Right lobe of liver (tissue), 4 donors: ENCODE measurements at regions not wholly inside any gene's neighbourhood (a gene's known extent, or its start where the extent isn't known, plus 50 kb on each side); places are given as distances from the start of the nearest gene placed in this dataset.

Experiments used
- POLR2A ChIP-seq: fragments of 450-650 bp; IDR thresholded peaks from one replicate; pipeline ENCODE4 v1.6.1; 2017; ENCODE audit warnings: antibody characterized with exemption, mild to moderate bottlenecking
- TF ChIP-seq, protein P1 (sequence below), 4 donors: fragments of 200-600 bp in 3 of 4; fragments of 450-650 bp in 1 of 4; IDR thresholded peaks; one replicate each; pipeline versions ENCODE4 v1.5.1 to v1.8.0; 2016 to 2022; ENCODE audit warnings: antibody characterized with exemption in 4 of 4, mild to moderate bottlenecking in 2 of 4
- donor health status: DM: no; HTN: no; CAD: no.
- donor health status: DM: no; HTN: no; CAD: no.
- donor health status: DM: no; HTN: yes; CAD: no.

DNA sequence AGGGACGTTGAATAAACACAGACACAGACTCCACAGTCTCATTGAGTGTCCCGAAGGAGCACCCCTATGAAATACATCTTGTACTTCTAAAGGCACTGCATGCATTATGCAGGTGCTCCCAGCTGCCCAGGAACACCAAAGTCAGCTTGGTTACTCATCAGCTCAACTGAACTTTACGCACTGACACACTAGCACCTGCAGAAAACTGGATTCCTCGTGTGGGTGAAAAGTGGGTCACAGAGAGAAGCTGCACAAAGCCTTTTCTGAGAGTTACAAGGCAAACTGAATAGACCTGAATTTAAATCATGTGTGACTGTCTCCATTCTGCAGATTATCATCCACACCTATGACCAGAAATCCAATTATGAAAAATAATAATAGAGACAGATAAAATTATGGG lies 527.5 kb upstream of the NBEA start:
- no peak for TF ChIP-seq POLR2A
- TF ChIP-seq, protein P1, sequence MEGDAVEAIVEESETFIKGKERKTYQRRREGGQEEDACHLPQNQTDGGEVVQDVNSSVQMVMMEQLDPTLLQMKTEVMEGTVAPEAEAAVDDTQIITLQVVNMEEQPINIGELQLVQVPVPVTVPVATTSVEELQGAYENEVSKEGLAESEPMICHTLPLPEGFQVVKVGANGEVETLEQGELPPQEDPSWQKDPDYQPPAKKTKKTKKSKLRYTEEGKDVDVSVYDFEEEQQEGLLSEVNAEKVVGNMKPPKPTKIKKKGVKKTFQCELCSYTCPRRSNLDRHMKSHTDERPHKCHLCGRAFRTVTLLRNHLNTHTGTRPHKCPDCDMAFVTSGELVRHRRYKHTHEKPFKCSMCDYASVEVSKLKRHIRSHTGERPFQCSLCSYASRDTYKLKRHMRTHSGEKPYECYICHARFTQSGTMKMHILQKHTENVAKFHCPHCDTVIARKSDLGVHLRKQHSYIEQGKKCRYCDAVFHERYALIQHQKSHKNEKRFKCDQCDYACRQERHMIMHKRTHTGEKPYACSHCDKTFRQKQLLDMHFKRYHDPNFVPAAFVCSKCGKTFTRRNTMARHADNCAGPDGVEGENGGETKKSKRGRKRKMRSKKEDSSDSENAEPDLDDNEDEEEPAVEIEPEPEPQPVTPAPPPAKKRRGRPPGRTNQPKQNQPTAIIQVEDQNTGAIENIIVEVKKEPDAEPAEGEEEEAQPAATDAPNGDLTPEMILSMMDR (IDR thresholded peaks at IDR 0.05): no peak
